Endodermal cell (in vitro differentiated cells): ENCODE measurements at regions not wholly inside any gene's neighbourhood (a gene's known extent, or its start where the extent isn't known, plus 50 kb on each side); places are given as distances from the start of the nearest gene placed in this dataset.
A peak's percentile ranks its signal among the peaks of the same experiment; 100 is the strongest.

ENCODE experiments used
- DNase-seq: peaks from one replicate; pipeline ENCODE4 v3.0.0-alpha.2; 2017
- H3K27ac ChIP-seq: 2 replicates; pipeline ENCODE4 v1.5.1; 2013; ENCODE audit warnings: mild to moderate bottlenecking, low read depth, low read length, moderate library complexity
- H3K27me3 ChIP-seq: 2 replicates; pipeline ENCODE4 v1.6.1; 2013; ENCODE audit warnings: mild to moderate bottlenecking, low read length, moderate library complexity; ENCODE audit not compliant: insufficient read depth, control insufficient read depth, poor library complexity, severe bottlenecking
- H3K36me3 ChIP-seq: 2 replicates; pipeline ENCODE4 v1.7.0; 2013; ENCODE audit warnings: mild to moderate bottlenecking, low read length, moderate library complexity; ENCODE audit not compliant: control insufficient read depth, insufficient read depth
- H3K4me1 ChIP-seq: one replicate; pipeline ENCODE4 v1.7.0; 2013; ENCODE audit warnings: low read length; ENCODE audit not compliant: control insufficient read depth, insufficient read depth
- H3K4me3 ChIP-seq: 2 replicates; pipeline ENCODE4 v1.5.1; 2013; ENCODE audit warnings: mild to moderate bottlenecking, low read length, moderate library complexity
- H3K9ac ChIP-seq: 2 replicates; pipeline ENCODE4 v1.6.1; 2013; ENCODE audit warnings: mild to moderate bottlenecking, low read length, moderate library complexity; ENCODE audit not compliant: poor library complexity, severe bottlenecking; ENCODE audit errors: extremely low read depth
- H3K9me3 ChIP-seq: 2 replicates; pipeline ENCODE4 v1.6.1; 2013; ENCODE audit warnings: mild to moderate bottlenecking, low read length, moderate library complexity; ENCODE audit not compliant: control insufficient read depth
- H3K27ac Mint-ChIP-seq: 2 replicates; pipeline ENCODE4 v1.8.0; 2020; ENCODE audit warnings: mixed read lengths
- H3K27me3 Mint-ChIP-seq: 2 replicates; pipeline ENCODE4 v1.8.0; 2021; ENCODE audit warnings: mild to moderate bottlenecking, mixed read lengths; ENCODE audit not compliant: insufficient read depth
- H3K36me3 Mint-ChIP-seq: 2 replicates; pipeline ENCODE4 v1.8.0; 2020; ENCODE audit warnings: low read depth, mixed read lengths
- H3K4me1 Mint-ChIP-seq: 2 replicates; pipeline ENCODE4 v1.8.0; 2020; ENCODE audit warnings: mixed read lengths
- H3K4me3 Mint-ChIP-seq: 2 replicates; pipeline ENCODE4 v1.8.0; 2020; ENCODE audit warnings: mild to moderate bottlenecking, moderate library complexity, mixed read lengths
- H3K9me3 Mint-ChIP-seq: 2 replicates; pipeline ENCODE4 v1.8.0; 2020; ENCODE audit warnings: mild to moderate bottlenecking, mixed read lengths
- WGBS, 2 experiments: methylation state at CpG; one replicate each; pipeline versions ENCODE4 v1.1.5 to v1.1.7; 2013; ENCODE audit warnings: missing lambda C conversion rate in 2 of 2, mixed read lengths in 1 of 2; ENCODE audit not compliant: insufficient coverage in 1 of 2, insufficient read length in 1 of 2; 5-methylcytosine and 5-hydroxymethylcytosine counted together
- TF ChIP-seq, protein P1 (sequence below): fragments of 200-600 bp; sonication (generic); conservative IDR thresholded peaks from 2 replicates; pipeline ENCODE4 v1.5.0; 2021; ENCODE audit warnings: antibody characterized with exemption, mild to moderate bottlenecking

DNA sequence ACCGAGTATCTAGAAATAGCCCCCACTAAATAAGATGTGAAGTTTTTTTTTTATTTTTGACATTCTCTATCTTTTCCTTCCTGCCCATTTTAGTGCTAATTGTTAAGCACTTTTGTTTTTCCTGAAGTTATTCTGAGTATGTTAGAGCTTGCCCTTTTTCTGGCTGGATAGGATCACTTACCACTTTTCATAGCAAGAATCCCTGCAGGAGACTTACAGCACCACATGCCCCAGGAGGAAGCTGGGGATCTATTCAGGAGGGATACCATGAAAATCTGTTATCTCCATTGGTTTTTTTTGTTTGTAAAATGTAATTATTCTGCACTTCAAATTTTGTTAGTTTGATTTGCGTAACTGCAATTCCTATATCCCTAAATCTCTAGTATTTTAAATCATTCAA lies 968.4 kb downstream of the ZPLD1 start:
- H3K27me3 Mint-ChIP-seq, result no peaks in the 10 kb centered on the region
- no peak for DNase-seq

DNA sequence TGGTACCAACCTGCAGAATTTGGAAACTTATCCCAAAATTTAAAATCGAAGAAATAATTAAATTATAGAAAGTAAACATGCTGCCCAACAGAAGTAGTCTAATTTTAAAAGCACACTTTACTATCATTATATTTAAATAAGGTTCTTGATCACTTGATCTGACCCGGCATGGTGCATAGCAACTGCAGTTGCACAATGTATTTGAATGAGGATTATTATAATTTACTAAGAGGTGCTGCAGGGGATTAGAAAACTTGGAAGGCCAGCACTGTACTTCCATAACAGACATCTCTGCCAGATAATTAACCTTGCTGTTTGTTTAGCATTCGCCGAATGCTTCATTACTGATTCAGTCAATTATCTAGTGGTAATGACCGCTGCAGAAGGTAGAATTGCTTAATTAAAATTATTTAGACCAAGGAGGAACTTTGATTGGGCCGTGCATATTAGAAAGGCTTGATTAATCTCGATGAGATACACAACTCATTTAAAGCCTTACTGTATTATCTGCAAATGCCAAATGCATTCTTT lies 971.6 kb downstream of the ZPLD1 start:
- H3K9ac ChIP-seq, result no peak overlapping the region
- 93 to 96% methylated on average over 3 to 6 of the region's 7 CpGs for WGBS, 2 experiments
- H3K4me3 ChIP-seq, result no peak overlapping the region
- no peaks in the 10 kb centered on the region for H3K4me1 ChIP-seq
- no peaks in the 10 kb centered on the region for H3K36me3 ChIP-seq
- no peak overlapping the region for H3K27ac Mint-ChIP-seq
- no peak overlapping the region for H3K4me3 Mint-ChIP-seq
- H3K27me3 Mint-ChIP-seq, result peaks cover 10% of the 10 kb centered on the region
- no peaks in the 10 kb centered on the region for H3K9me3 Mint-ChIP-seq
- H3K27me3 ChIP-seq, result no peaks in the 10 kb centered on the region
- no peak for DNase-seq
- no peaks in the 10 kb centered on the region for H3K36me3 Mint-ChIP-seq
- H3K27ac ChIP-seq, result no peak overlapping the region
- H3K4me1 Mint-ChIP-seq, result no peaks in the 10 kb centered on the region
- TF ChIP-seq, protein P1, sequence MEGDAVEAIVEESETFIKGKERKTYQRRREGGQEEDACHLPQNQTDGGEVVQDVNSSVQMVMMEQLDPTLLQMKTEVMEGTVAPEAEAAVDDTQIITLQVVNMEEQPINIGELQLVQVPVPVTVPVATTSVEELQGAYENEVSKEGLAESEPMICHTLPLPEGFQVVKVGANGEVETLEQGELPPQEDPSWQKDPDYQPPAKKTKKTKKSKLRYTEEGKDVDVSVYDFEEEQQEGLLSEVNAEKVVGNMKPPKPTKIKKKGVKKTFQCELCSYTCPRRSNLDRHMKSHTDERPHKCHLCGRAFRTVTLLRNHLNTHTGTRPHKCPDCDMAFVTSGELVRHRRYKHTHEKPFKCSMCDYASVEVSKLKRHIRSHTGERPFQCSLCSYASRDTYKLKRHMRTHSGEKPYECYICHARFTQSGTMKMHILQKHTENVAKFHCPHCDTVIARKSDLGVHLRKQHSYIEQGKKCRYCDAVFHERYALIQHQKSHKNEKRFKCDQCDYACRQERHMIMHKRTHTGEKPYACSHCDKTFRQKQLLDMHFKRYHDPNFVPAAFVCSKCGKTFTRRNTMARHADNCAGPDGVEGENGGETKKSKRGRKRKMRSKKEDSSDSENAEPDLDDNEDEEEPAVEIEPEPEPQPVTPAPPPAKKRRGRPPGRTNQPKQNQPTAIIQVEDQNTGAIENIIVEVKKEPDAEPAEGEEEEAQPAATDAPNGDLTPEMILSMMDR, result no peak
- no peaks in the 10 kb centered on the region for H3K9me3 ChIP-seq

More for the DNA sequence above, 968.4 kb downstream of the ZPLD1 start:
- H3K36me3 ChIP-seq, result no peaks in the 10 kb centered on the region
- no peak overlapping the region for H3K27ac ChIP-seq
- Mint-ChIP-seq H3K4me3 (no peak overlapping the region), H3K36me3 (no peaks in the 10 kb centered on the region), H3K9me3 (peaks cover 5% of the 10 kb centered on the region), H3K4me1 (no peaks in the 10 kb centered on the region), H3K27ac (no peak overlapping the region)
- WGBS, 2 experiments, result 100% methylated on average over 1 of the region's 2 CpGs; no CpG with 5 or more reads in 1 of the 2 experiments
- H3K4me3 ChIP-seq, result no peak overlapping the region
- H3K4me1 ChIP-seq, result no peaks in the 10 kb centered on the region
- TF ChIP-seq, protein P1, result peak; percentile 23
- no peak overlapping the region for H3K9ac ChIP-seq
- H3K27me3 ChIP-seq, result no peaks in the 10 kb centered on the region
- H3K9me3 ChIP-seq, result no peaks in the 10 kb centered on the region

DNA sequence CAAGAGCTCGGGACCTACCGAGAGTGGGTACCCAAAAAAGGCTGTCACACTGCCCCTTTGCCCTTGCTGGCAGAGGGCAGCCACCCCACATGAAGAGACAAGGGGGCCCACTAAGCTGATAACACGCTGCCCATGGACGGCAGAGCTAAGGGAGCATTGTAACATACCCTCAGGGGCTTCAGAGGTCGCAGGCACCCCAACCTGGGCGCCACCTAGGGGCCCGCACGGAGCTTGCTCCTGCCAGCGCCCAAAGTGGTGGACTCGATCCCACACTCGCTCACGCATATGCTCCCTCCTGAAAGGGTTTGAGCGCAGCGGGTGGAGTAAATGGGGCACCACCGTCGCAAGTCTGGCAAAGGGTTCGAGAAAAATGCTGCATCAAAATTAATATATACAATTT lies 975.4 kb downstream of the ZPLD1 start:
- Mint-ChIP-seq H3K36me3 (no peaks in the 10 kb centered on the region), H3K9me3 (no peaks in the 10 kb centered on the region), H3K27me3 (peaks cover 14% of the 10 kb centered on the region), H3K27ac (no peak overlapping the region), H3K4me1 (peaks cover under 1% of the 10 kb centered on the region), H3K4me3 (no peak overlapping the region)
- TF ChIP-seq, protein P1, result peak; percentile 87
- 80 to 88% methylated on average over 11 to 17 of the region's 17 CpGs for WGBS, 2 experiments
- Histone ChIP-seq H3K4me3 (no peak overlapping the region), H3K27ac (no peak overlapping the region), H3K27me3 (no peaks in the 10 kb centered on the region), H3K9me3 (no peaks in the 10 kb centered on the region), H3K9ac (no peak overlapping the region), H3K36me3 (no peaks in the 10 kb centered on the region), H3K4me1 (no peaks in the 10 kb centered on the region)
- DNase-seq, result peak; percentile 82
